PC-3 (cell line): ENCODE measurements at regions not wholly inside any gene's neighbourhood (a gene's known extent, or its start where the extent isn't known, plus 50 kb on each side); places are given as distances from the start of the nearest gene placed in this dataset.
"Not testable (repeated sequence)": the region's sequence is repeated elsewhere in the genome, so short reads cannot be mapped to it uniquely, and the experiment has no call there.

Source experiments
- EZH2phosphoT487 ChIP-seq: fragments of 300-600 bp; sonication (generic); IDR thresholded peaks from 2 replicates; pipeline ENCODE4 v1.6.1; 2018; ENCODE audit warnings: mild to moderate bottlenecking, antibody characterized with exemption, low read length, borderline replicate concordance
- TF ChIP-seq, protein P1 (sequence below): fragments of 300-600 bp; sonication (generic); conservative IDR thresholded peaks from 2 replicates; pipeline ENCODE4 v1.5.1; 2017; ENCODE audit warnings: antibody characterized with exemption, low read depth, mild to moderate bottlenecking, low read length

DNA sequence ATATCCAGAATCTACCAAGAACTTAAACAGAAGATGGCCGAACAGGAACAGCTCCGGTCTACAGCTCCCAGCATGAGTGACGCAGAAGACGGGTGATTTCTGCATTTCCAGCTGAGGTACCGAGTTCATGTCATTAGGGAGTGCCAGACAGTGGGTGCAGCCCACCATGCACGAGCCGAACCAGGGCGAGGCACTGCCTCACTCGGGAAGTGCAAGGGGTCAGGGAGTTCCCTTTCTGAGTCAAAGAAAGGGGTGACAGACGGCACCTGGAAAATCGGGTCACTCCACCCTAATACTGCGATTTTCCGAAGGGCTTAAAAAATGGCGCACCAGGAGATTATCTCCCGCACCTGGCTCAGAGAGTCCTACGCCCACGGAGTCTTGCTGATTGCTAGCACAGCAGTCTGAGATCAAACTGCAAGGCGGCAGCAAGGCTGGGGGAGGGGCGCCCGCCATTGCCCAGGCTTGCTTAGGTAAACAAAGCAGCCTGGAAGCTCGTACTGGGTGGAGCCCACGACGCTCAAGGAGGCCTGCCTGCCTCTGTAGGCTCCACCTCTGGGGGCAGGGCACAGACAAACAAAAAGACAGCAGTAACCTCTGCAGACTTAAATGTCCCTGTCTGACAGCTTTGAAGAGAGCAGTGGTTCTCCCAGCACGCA, 267.4 kb downstream of the HINT1 start:
- TF ChIP-seq, protein P1, sequence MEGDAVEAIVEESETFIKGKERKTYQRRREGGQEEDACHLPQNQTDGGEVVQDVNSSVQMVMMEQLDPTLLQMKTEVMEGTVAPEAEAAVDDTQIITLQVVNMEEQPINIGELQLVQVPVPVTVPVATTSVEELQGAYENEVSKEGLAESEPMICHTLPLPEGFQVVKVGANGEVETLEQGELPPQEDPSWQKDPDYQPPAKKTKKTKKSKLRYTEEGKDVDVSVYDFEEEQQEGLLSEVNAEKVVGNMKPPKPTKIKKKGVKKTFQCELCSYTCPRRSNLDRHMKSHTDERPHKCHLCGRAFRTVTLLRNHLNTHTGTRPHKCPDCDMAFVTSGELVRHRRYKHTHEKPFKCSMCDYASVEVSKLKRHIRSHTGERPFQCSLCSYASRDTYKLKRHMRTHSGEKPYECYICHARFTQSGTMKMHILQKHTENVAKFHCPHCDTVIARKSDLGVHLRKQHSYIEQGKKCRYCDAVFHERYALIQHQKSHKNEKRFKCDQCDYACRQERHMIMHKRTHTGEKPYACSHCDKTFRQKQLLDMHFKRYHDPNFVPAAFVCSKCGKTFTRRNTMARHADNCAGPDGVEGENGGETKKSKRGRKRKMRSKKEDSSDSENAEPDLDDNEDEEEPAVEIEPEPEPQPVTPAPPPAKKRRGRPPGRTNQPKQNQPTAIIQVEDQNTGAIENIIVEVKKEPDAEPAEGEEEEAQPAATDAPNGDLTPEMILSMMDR, result not testable (repeated sequence)
- not testable (repeated sequence) for TF ChIP-seq EZH2phosphoT487
